ENCODE measurements at regions not wholly inside any gene's neighbourhood (a gene's known extent, or its start where the extent isn't known, plus 50 kb on each side); places are given as distances from the start of the nearest gene placed in this dataset.
A peak's percentile ranks its signal among the peaks of the same experiment; 100 is the strongest.

- H3K36me3 ChIP-seq (ENCODE audit: control insufficient read depth, insufficient read depth, low read length, severe bottlenecking): no peaks in the 10 kb centered on the region
- peak; percentile 74 for DNase-seq (ENCODE audit: low read depth)
- peaks cover 22% of the 10 kb centered on the region for H3K4me1 ChIP-seq (ENCODE audit: control insufficient read depth, insufficient read depth, low read length)
- no peak overlapping the region for H3K9ac ChIP-seq (ENCODE audit: low read length)
- no peaks in the 10 kb centered on the region for H3K27me3 ChIP-seq (replicated peaks; ENCODE audit: control insufficient read depth, insufficient read depth, low read length)
- no peaks in the 10 kb centered on the region for H3K9me3 ChIP-seq (ENCODE audit: control insufficient read depth, low read length)
- H3K4me3 ChIP-seq (ENCODE audit: low read length): no peak overlapping the region
These were observed 185.3 kb upstream of the USP24 start for GRCh38 chr1:55400508-55400907.

GRCh38 chr1:55399346-55399745 lies 184.2 kb upstream of the USP24 start:
- DNase-seq (ENCODE audit: low read depth): no peak
- peaks cover 6% of the 10 kb centered on the region for H3K9me3 ChIP-seq (ENCODE audit: control insufficient read depth, low read length)
- no peak overlapping the region for H3K4me3 ChIP-seq (ENCODE audit: low read length)
- H3K9ac ChIP-seq (ENCODE audit: low read length): no peak overlapping the region
- no peaks in the 10 kb centered on the region for H3K27me3 ChIP-seq (replicated peaks; ENCODE audit: control insufficient read depth, insufficient read depth, low read length)
- peaks cover 22% of the 10 kb centered on the region for H3K4me1 ChIP-seq (ENCODE audit: control insufficient read depth, insufficient read depth, low read length)
- no peaks in the 10 kb centered on the region for H3K36me3 ChIP-seq (ENCODE audit: control insufficient read depth, insufficient read depth, low read length, severe bottlenecking)

GRCh38 chr1:55396381-55396891 lies 181.3 kb upstream of the USP24 start:
- DNase-seq (ENCODE audit: low read depth): no peak
- Histone ChIP-seq H3K9me3 (ENCODE audit: control insufficient read depth, low read length) (peaks cover 13% of the 10 kb centered on the region), H3K36me3 (ENCODE audit: control insufficient read depth, insufficient read depth, low read length, severe bottlenecking) (no peaks in the 10 kb centered on the region), H3K4me1 (ENCODE audit: control insufficient read depth, insufficient read depth, low read length) (peaks cover 3% of the 10 kb centered on the region), H3K9ac (ENCODE audit: low read length) (no peak overlapping the region), H3K27me3 (replicated peaks; ENCODE audit: control insufficient read depth, insufficient read depth, low read length) (no peaks in the 10 kb centered on the region), H3K4me3 (ENCODE audit: low read length) (no peak overlapping the region)

- Histone ChIP-seq H3K36me3 (ENCODE audit: control insufficient read depth, insufficient read depth, low read length, severe bottlenecking) (no peaks in the 10 kb centered on the region), H3K27me3 (replicated peaks; ENCODE audit: control insufficient read depth, insufficient read depth, low read length) (no peaks in the 10 kb centered on the region), H3K9me3 (ENCODE audit: control insufficient read depth, low read length) (peaks cover 45% of the 10 kb centered on the region), H3K9ac (ENCODE audit: low read length) (no peak overlapping the region), H3K4me3 (ENCODE audit: low read length) (no peak overlapping the region), H3K4me1 (ENCODE audit: control insufficient read depth, insufficient read depth, low read length) (no peaks in the 10 kb centered on the region)
- DNase-seq (ENCODE audit: low read depth): no peak
These were observed 173.8 kb upstream of the USP24 start for GRCh38 chr1:55388960-55389359.

- H3K27me3 ChIP-seq (replicated peaks; ENCODE audit: control insufficient read depth, insufficient read depth, low read length): no peaks in the 10 kb centered on the region
- H3K4me1 ChIP-seq (ENCODE audit: control insufficient read depth, insufficient read depth, low read length): no peaks in the 10 kb centered on the region
- peaks cover 42% of the 10 kb centered on the region for H3K9me3 ChIP-seq (ENCODE audit: control insufficient read depth, low read length)
- H3K9ac ChIP-seq (ENCODE audit: low read length): no peak overlapping the region
- DNase-seq (ENCODE audit: low read depth): no peak
- H3K4me3 ChIP-seq (ENCODE audit: low read length): no peak overlapping the region
- H3K36me3 ChIP-seq (ENCODE audit: control insufficient read depth, insufficient read depth, low read length, severe bottlenecking): no peaks in the 10 kb centered on the region
These were observed 172.0 kb upstream of the USP24 start for GRCh38 chr1:55387145-55387544.

GRCh38 chr1:55386456-55386855 lies 171.3 kb upstream of the USP24 start:
- no peak overlapping the region for H3K9ac ChIP-seq (ENCODE audit: low read length)
- no peaks in the 10 kb centered on the region for H3K36me3 ChIP-seq (ENCODE audit: control insufficient read depth, insufficient read depth, low read length, severe bottlenecking)
- H3K9me3 ChIP-seq (ENCODE audit: control insufficient read depth, low read length): peaks cover 42% of the 10 kb centered on the region
- no peak for DNase-seq (ENCODE audit: low read depth)
- no peak overlapping the region for H3K4me3 ChIP-seq (ENCODE audit: low read length)
- no peaks in the 10 kb centered on the region for H3K4me1 ChIP-seq (ENCODE audit: control insufficient read depth, insufficient read depth, low read length)
- no peaks in the 10 kb centered on the region for H3K27me3 ChIP-seq (replicated peaks; ENCODE audit: control insufficient read depth, insufficient read depth, low read length)

GRCh38 chr1:55385402-55386018 lies 170.3 kb upstream of the USP24 start:
- Histone ChIP-seq H3K27me3 (replicated peaks; ENCODE audit: control insufficient read depth, insufficient read depth, low read length) (no peaks in the 10 kb centered on the region), H3K9me3 (ENCODE audit: control insufficient read depth, low read length) (peaks cover 35% of the 10 kb centered on the region), H3K4me3 (ENCODE audit: low read length) (no peak overlapping the region), H3K9ac (ENCODE audit: low read length) (no peak overlapping the region), H3K36me3 (ENCODE audit: control insufficient read depth, insufficient read depth, low read length, severe bottlenecking) (no peaks in the 10 kb centered on the region), H3K4me1 (ENCODE audit: control insufficient read depth, insufficient read depth, low read length) (no peaks in the 10 kb centered on the region)
- DNase-seq (ENCODE audit: low read depth): no peak

- DNase-seq (ENCODE audit: low read depth): no peak
- Histone ChIP-seq H3K36me3 (ENCODE audit: control insufficient read depth, insufficient read depth, low read length, severe bottlenecking) (no peaks in the 10 kb centered on the region), H3K27me3 (replicated peaks; ENCODE audit: control insufficient read depth, insufficient read depth, low read length) (no peaks in the 10 kb centered on the region), H3K4me3 (ENCODE audit: low read length) (no peak overlapping the region), H3K9me3 (ENCODE audit: control insufficient read depth, low read length) (peaks cover 26% of the 10 kb centered on the region), H3K4me1 (ENCODE audit: control insufficient read depth, insufficient read depth, low read length) (no peaks in the 10 kb centered on the region), H3K9ac (ENCODE audit: low read length) (no peak overlapping the region)
These were observed 169.5 kb upstream of the USP24 start for GRCh38 chr1:55384637-55385036.

- Histone ChIP-seq H3K4me1 (ENCODE audit: control insufficient read depth, insufficient read depth, low read length) (no peaks in the 10 kb centered on the region), H3K9ac (ENCODE audit: low read length) (no peak overlapping the region), H3K27me3 (replicated peaks; ENCODE audit: control insufficient read depth, insufficient read depth, low read length) (no peaks in the 10 kb centered on the region), H3K9me3 (ENCODE audit: control insufficient read depth, low read length) (peaks cover 8% of the 10 kb centered on the region), H3K4me3 (ENCODE audit: low read length) (no peak overlapping the region), H3K36me3 (ENCODE audit: control insufficient read depth, insufficient read depth, low read length, severe bottlenecking) (no peaks in the 10 kb centered on the region)
- no peak for DNase-seq (ENCODE audit: low read depth)
These were observed 167.7 kb upstream of the USP24 start for GRCh38 chr1:55382806-55383305.

- no peak overlapping the region for H3K4me3 ChIP-seq (ENCODE audit: low read length)
- peaks cover 2% of the 10 kb centered on the region for H3K9me3 ChIP-seq (ENCODE audit: control insufficient read depth, low read length)
- H3K36me3 ChIP-seq (ENCODE audit: control insufficient read depth, insufficient read depth, low read length, severe bottlenecking): no peaks in the 10 kb centered on the region
- H3K27me3 ChIP-seq (replicated peaks; ENCODE audit: control insufficient read depth, insufficient read depth, low read length): no peaks in the 10 kb centered on the region
- no peak for DNase-seq (ENCODE audit: low read depth)
- no peaks in the 10 kb centered on the region for H3K4me1 ChIP-seq (ENCODE audit: control insufficient read depth, insufficient read depth, low read length)
- H3K9ac ChIP-seq (ENCODE audit: low read length): no peak overlapping the region
These were observed 166.8 kb upstream of the USP24 start for GRCh38 chr1:55381983-55382382.

- no peak for DNase-seq (ENCODE audit: low read depth)
These were observed 166.3 kb upstream of the USP24 start for GRCh38 chr1:55381491-55381890.

More at GRCh38 chr1:55381491-55381890, 166.3 kb upstream of the USP24 start:
- Histone ChIP-seq H3K9ac (ENCODE audit: low read length) (no peak overlapping the region), H3K4me3 (ENCODE audit: low read length) (no peak overlapping the region), H3K27me3 (replicated peaks; ENCODE audit: control insufficient read depth, insufficient read depth, low read length) (no peaks in the 10 kb centered on the region), H3K4me1 (ENCODE audit: control insufficient read depth, insufficient read depth, low read length) (no peaks in the 10 kb centered on the region), H3K9me3 (ENCODE audit: control insufficient read depth, low read length) (no peaks in the 10 kb centered on the region), H3K36me3 (ENCODE audit: control insufficient read depth, insufficient read depth, low read length, severe bottlenecking) (no peaks in the 10 kb centered on the region)
